DMS 273 treated with DMSO at 0.1 percent for 48 hours (cell line): ENCODE measurements at regions not wholly inside any gene's neighbourhood (a gene's known extent, or its start where the extent isn't known, plus 50 kb on each side); places are given as distances from the start of the nearest gene placed in this dataset.
"Not testable (repeated sequence)": the region's sequence is repeated elsewhere in the genome, so short reads cannot be mapped to it uniquely, and the experiment has no call there.

ENCODE experiments used
- DNase-seq: peaks from one replicate; lab custom pipeline; 2025; lab: John Stamatoyannopoulos, UW

- no peak for DNase-seq
Measured at GRCh38 chr17:31748881-31749280, 110.2 kb downstream of the COPRS start.

GRCh38 chr17:31746884-31747495, 112.1 kb downstream of the COPRS start:
- no peak for DNase-seq

- DNase-seq: peak; percentile 72
Measured at GRCh38 chr17:31745964-31746600, 113.0 kb downstream of the COPRS start.

GRCh38 chr17:31744511-31744951, 114.5 kb downstream of the COPRS start:
- DNase-seq: no peak

- no peak for DNase-seq
Measured at GRCh38 chr17:31743797-31744196, 115.2 kb downstream of the COPRS start.

GRCh38 chr17:31741371-31741770, 117.7 kb downstream of the COPRS start:
- DNase-seq: no peak

GRCh38 chr17:31740611-31741082, 118.4 kb downstream of the COPRS start:
- DNase-seq: no peak

GRCh38 chr17:31738996-31739699, 119.9 kb downstream of the COPRS start:
- no peak for DNase-seq

GRCh38 chr17:31738488-31738887, 120.6 kb downstream of the COPRS start:
- no peak for DNase-seq

GRCh38 chr17:31738067-31738466, 121.0 kb downstream of the COPRS start:
- DNase-seq: no peak

- DNase-seq: no peak
Measured at GRCh38 chr17:31736855-31737625, 122.0 kb downstream of the COPRS start.

GRCh38 chr17:31733326-31733725, 125.7 kb downstream of the COPRS start:
- DNase-seq: no peak

GRCh38 chr17:31731585-31732154, 127.4 kb downstream of the COPRS start:
- not testable (repeated sequence) for DNase-seq

GRCh38 chr17:31731118-31731517, 127.9 kb downstream of the COPRS start:
- DNase-seq: no peak

- no peak for DNase-seq
Measured at GRCh38 chr17:31726980-31727427, 132.0 kb downstream of the COPRS start.

- DNase-seq: no peak
Measured at GRCh38 chr17:31724619-31725018, 134.4 kb downstream of the COPRS start.

GRCh38 chr17:31724026-31724425, 135.0 kb downstream of the COPRS start:
- no peak for DNase-seq

GRCh38 chr17:31722251-31723056, 136.6 kb downstream of the COPRS start:
- DNase-seq: no peak

GRCh38 chr17:31721291-31722025, 137.6 kb downstream of the COPRS start:
- no peak for DNase-seq

GRCh38 chr17:31717251-31717650, 141.8 kb downstream of the COPRS start:
- not testable (repeated sequence) for DNase-seq
